ENCODE measurements at regions not wholly inside any gene's neighbourhood (a gene's known extent, or its start where the extent isn't known, plus 50 kb on each side); places are given as distances from the start of the nearest gene placed in this dataset.

GRCh38 chr6:102381203-102381602 is 987.7 kb downstream of the GRIK2 start:
- Histone ChIP-seq H3K9me3 (replicated peaks; ENCODE audit: control insufficient read depth, insufficient read depth, low read length) (no peaks in the 10 kb centered on the region), H3K79me2 (ENCODE audit: control insufficient read depth, insufficient read depth, low read length) (no peaks in the 10 kb centered on the region), H3K36me3 (ENCODE audit: control insufficient read depth in 2 of 2, extremely low read depth in 1 of 2, insufficient read depth in 2 of 2, low read length in 2 of 2) (no peaks in the 10 kb centered on the region), H3K4me1 (ENCODE audit: control insufficient read depth, extremely low read depth, insufficient read depth, low read length) (no peaks in the 10 kb centered on the region), H3K27ac (ENCODE audit: insufficient read depth, low read depth, low read length) (no peak overlapping the region), H3K27me3 (ENCODE audit: control insufficient read depth in 2 of 2, insufficient read depth in 2 of 2, low read length in 2 of 2) (no peaks in the 10 kb centered on the region), H3K9ac (replicated peaks; ENCODE audit: extremely low read depth, insufficient read depth, low read length) (no peak overlapping the region), H2AFZ (ENCODE audit: low read depth, low read length) (no peak overlapping the region), H4K20me1 (replicated peaks; ENCODE audit: control insufficient read depth, extremely low read depth, insufficient read depth, low read length) (no peaks in the 10 kb centered on the region), H3K9me1 (replicated peaks; ENCODE audit: control insufficient read depth, extremely low read depth, insufficient read depth, low read length) (no peaks in the 10 kb centered on the region), H3K4me3 (replicated peaks in 1 of 3; ENCODE audit: insufficient read depth in 1 of 3, low read depth in 1 of 3, low read length in 3 of 3) (no peak overlapping the region), H3K4me2 (ENCODE audit: insufficient read depth, low read length) (no peak overlapping the region)
- CTCF ChIA-PET, result no interaction called here
- intact Hi-C loops (cut with micrococcal nuclease) (no loop called here), dilution Hi-C loops (cut with MboI; ENCODE audit: extremely low pct_ligation_motif_present, low sequenced_read_pairs) (no loop called here)
- POLR2A ChIA-PET, result no interaction called here
- no TSS peak for BruUV-seq (replicated peaks)
- no peak for TF ChIP-seq GATA2 (IDR thresholded peaks at IDR 0.05; ENCODE audit: insufficient read depth, insufficient read length, low read depth, low read length)
- TF ChIP-seq POLR2A (IDR thresholded peaks at IDR 0.05; ENCODE audit: low read depth, low read length), result no peak
- no peak for TF ChIP-seq MYC (IDR thresholded peaks at IDR 0.05; ENCODE audit: low read depth, low read length)
- TF ChIP-seq JUN (IDR thresholded peaks at IDR 0.05; ENCODE audit: borderline replicate concordance, insufficient read depth, insufficient read length, low read depth), result no peak
- no peak for TF ChIP-seq FOS (IDR thresholded peaks at IDR 0.05; ENCODE audit: borderline replicate concordance, insufficient read depth, low read length)
- no peak for TF ChIP-seq EZH2 (IDR thresholded peaks at IDR 0.05; ENCODE audit: borderline replicate concordance, low read depth, low read length, severe bottlenecking)
- no peak for TF ChIP-seq POLR2AphosphoS5 (IDR thresholded peaks at IDR 0.05; ENCODE audit: insufficient read depth, low read depth, low read length)
- TF ChIP-seq CTCF (IDR thresholded peaks at IDR 0.05; ENCODE audit: extremely low read depth in 1 of 2, insufficient read depth in 1 of 2, low read depth in 1 of 2, low read length in 2 of 2), result no peak
- no peak for TF ChIP-seq MAX (IDR thresholded peaks at IDR 0.05; ENCODE audit: insufficient read depth, insufficient read length)
- no peak for DNase-seq (ENCODE audit: low read depth, low spot score)
- FAIRE-seq, result no peak

Measured in endothelial cell of umbilical vein (primary cell).